ENCODE measurements at regions not wholly inside any gene's neighbourhood (a gene's known extent, or its start where the extent isn't known, plus 50 kb on each side); places are given as distances from the start of the nearest gene placed in this dataset.
"Not testable (repeated sequence)": the region's sequence is repeated elsewhere in the genome, so short reads cannot be mapped to it uniquely, and the experiment has no call there.

DNA sequence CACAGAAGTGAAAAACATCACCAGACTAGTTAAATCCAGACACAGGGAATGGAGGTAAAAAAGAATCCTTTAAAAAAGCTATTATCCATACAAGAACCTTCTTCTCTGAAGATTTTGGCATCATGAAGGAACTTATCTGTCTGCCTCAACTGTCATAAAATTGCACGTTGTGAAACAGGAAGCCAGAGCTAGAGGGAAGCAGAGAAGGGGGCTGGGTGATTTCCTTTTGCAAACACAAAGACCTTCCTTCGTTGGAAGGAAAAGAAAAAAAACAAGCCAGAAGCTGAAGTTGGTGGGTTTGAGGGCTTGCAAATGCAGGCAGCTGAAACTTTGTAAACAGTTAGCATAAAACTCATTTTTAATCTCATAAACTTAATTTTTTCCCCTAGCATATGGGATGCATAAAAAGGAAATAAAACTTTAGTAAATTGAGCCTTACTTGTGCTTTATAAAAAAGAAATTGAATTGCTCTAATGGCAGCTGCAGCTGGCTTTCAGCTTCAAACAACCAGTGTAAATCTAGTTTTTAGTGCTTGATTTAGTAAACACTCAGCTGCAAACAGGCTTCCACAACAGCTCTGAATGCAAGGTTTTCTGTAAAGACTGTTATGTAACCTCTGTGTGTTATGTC is 101.6 kb downstream of the OTUD1 start:
- Mint-ChIP-seq H3K4me3 (ENCODE audit: unreplicated experiment) (no peak overlapping the region), H3K36me3 (ENCODE audit: low read depth, unreplicated experiment) (no peaks in the 10 kb centered on the region), H3K9me3 (ENCODE audit: unreplicated experiment) (no peaks in the 10 kb centered on the region), H3K4me1 (ENCODE audit: low read depth, unreplicated experiment) (peaks cover 3% of the 10 kb centered on the region), H3K27ac (ENCODE audit: unreplicated experiment) (no peak overlapping the region), H3K27me3 (ENCODE audit: low read depth, unreplicated experiment) (peaks cover under 1% of the 10 kb centered on the region)
- H2AFZ ChIP-seq (ENCODE audit: low read depth, low read length): no peak overlapping the region
- no peaks in the 10 kb centered on the region for H3K4me1 ChIP-seq (ENCODE audit: insufficient read depth, low read length)
- no peaks in the 10 kb centered on the region for H4K20me1 ChIP-seq (ENCODE audit: insufficient read depth, low read length)
- no peak overlapping the region for H3K4me2 ChIP-seq (ENCODE audit: low read length)
- no peaks in the 10 kb centered on the region for H3K9me3 ChIP-seq (ENCODE audit: insufficient read depth, low read depth, low read length)
- no peak for DNase-seq (ENCODE audit: low read depth)
- no peaks in the 10 kb centered on the region for H3K79me2 ChIP-seq (ENCODE audit: insufficient read depth, low read length)
- TF ChIP-seq EZH2 (IDR thresholded peaks at IDR 0.05; ENCODE audit: insufficient read depth, low read length): no peak
- no peaks in the 10 kb centered on the region for H3K36me3 ChIP-seq (ENCODE audit: insufficient read depth, low read length)
- no peak for FAIRE-seq
- H3K9ac ChIP-seq (ENCODE audit: low read length): no peak overlapping the region
- no peak overlapping the region for H3K4me3 ChIP-seq (ENCODE audit: insufficient read depth, low read depth, low read length)
- H3K27me3 ChIP-seq (ENCODE audit: insufficient read depth, low read length): no peaks in the 10 kb centered on the region
- no peak overlapping the region for H3K27ac ChIP-seq (ENCODE audit: low read depth, low read length)

DNA sequence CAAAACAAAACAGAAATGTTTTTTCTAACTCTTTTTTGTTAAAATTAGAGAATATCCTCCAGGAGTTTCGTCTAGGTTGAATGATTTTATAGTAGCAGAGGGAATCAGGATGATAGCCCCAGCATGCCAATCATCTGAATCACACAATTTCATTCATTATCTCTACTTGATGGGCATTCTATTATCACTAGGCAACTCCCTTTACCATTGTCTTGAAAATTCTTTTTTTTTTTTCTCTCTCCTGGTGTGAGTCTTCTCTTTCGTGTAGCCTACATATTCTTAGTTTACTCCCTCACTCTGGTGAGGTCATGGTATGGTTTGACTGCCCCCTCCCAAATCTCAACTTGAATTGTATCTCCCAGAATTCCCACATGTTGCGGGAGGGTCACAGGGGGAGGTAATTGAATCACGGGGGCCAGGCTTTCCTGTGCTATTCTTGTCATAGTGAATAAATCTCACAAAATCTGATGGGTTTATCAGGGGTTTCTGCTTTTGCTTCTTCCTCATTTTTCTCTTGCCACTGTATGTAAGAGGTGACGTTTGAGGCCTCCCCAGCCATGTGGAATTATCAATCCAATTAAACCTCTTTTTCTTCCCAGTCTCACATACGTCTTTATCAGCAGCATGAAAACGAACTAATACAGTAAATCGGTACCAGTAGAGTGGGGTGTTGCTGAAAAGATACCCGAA is 105.0 kb downstream of the OTUD1 start:
- no peaks in the 10 kb centered on the region for H4K20me1 ChIP-seq (ENCODE audit: insufficient read depth, low read length)
- H3K9me3 Mint-ChIP-seq (ENCODE audit: unreplicated experiment): no peaks in the 10 kb centered on the region
- H3K27me3 Mint-ChIP-seq (ENCODE audit: low read depth, unreplicated experiment): peaks cover 5% of the 10 kb centered on the region
- no peak overlapping the region for H3K4me3 Mint-ChIP-seq (ENCODE audit: unreplicated experiment)
- no peak overlapping the region for H3K27ac Mint-ChIP-seq (ENCODE audit: unreplicated experiment)
- H3K4me1 Mint-ChIP-seq (ENCODE audit: low read depth, unreplicated experiment): peaks cover 3% of the 10 kb centered on the region
- H3K79me2 ChIP-seq (ENCODE audit: insufficient read depth, low read length): no peaks in the 10 kb centered on the region
- no peaks in the 10 kb centered on the region for H3K27me3 ChIP-seq (ENCODE audit: insufficient read depth, low read length)
- H3K9me3 ChIP-seq (ENCODE audit: insufficient read depth, low read depth, low read length): peaks cover 2% of the 10 kb centered on the region
- H3K9ac ChIP-seq (ENCODE audit: low read length): no peak overlapping the region
- DNase-seq (ENCODE audit: low read depth): no peak
- no peak overlapping the region for H3K4me3 ChIP-seq (ENCODE audit: insufficient read depth, low read depth, low read length)
- no peak for FAIRE-seq
- TF ChIP-seq, protein P1, sequence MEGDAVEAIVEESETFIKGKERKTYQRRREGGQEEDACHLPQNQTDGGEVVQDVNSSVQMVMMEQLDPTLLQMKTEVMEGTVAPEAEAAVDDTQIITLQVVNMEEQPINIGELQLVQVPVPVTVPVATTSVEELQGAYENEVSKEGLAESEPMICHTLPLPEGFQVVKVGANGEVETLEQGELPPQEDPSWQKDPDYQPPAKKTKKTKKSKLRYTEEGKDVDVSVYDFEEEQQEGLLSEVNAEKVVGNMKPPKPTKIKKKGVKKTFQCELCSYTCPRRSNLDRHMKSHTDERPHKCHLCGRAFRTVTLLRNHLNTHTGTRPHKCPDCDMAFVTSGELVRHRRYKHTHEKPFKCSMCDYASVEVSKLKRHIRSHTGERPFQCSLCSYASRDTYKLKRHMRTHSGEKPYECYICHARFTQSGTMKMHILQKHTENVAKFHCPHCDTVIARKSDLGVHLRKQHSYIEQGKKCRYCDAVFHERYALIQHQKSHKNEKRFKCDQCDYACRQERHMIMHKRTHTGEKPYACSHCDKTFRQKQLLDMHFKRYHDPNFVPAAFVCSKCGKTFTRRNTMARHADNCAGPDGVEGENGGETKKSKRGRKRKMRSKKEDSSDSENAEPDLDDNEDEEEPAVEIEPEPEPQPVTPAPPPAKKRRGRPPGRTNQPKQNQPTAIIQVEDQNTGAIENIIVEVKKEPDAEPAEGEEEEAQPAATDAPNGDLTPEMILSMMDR (IDR thresholded peaks at IDR 0.05; ENCODE audit: insufficient read depth, low read depth, low read length): no peak
- no peak for TF ChIP-seq EZH2 (IDR thresholded peaks at IDR 0.05; ENCODE audit: insufficient read depth, low read length)
- no peaks in the 10 kb centered on the region for H3K36me3 Mint-ChIP-seq (ENCODE audit: low read depth, unreplicated experiment)
- no peak overlapping the region for H3K27ac ChIP-seq (ENCODE audit: low read depth, low read length)
- H2AFZ ChIP-seq (ENCODE audit: low read depth, low read length): no peak overlapping the region
- H3K4me2 ChIP-seq (ENCODE audit: low read length): no peak overlapping the region
- H3K36me3 ChIP-seq (ENCODE audit: insufficient read depth, low read length): no peaks in the 10 kb centered on the region
- no peaks in the 10 kb centered on the region for H3K4me1 ChIP-seq (ENCODE audit: insufficient read depth, low read length)

- not testable (repeated sequence) for H3K36me3 ChIP-seq (ENCODE audit: insufficient read depth, low read length); FAIRE-seq; H3K27ac ChIP-seq (ENCODE audit: low read depth, low read length); H3K27ac Mint-ChIP-seq (ENCODE audit: unreplicated experiment); H3K27me3 Mint-ChIP-seq (ENCODE audit: low read depth, unreplicated experiment); H3K79me2 ChIP-seq (ENCODE audit: insufficient read depth, low read length); H3K4me1 ChIP-seq (ENCODE audit: insufficient read depth, low read length); H3K9ac ChIP-seq (ENCODE audit: low read length); DNase-seq (ENCODE audit: low read depth); H3K9me3 ChIP-seq (ENCODE audit: insufficient read depth, low read depth, low read length); H3K9me3 Mint-ChIP-seq (ENCODE audit: unreplicated experiment); H3K4me3 ChIP-seq (ENCODE audit: insufficient read depth, low read depth, low read length); H3K4me1 Mint-ChIP-seq (ENCODE audit: low read depth, unreplicated experiment); H2AFZ ChIP-seq (ENCODE audit: low read depth, low read length); H3K27me3 ChIP-seq (ENCODE audit: insufficient read depth, low read length); H3K4me3 Mint-ChIP-seq (ENCODE audit: unreplicated experiment); H3K36me3 Mint-ChIP-seq (ENCODE audit: low read depth, unreplicated experiment); H4K20me1 ChIP-seq (ENCODE audit: insufficient read depth, low read length); H3K4me2 ChIP-seq (ENCODE audit: low read length)
Measured at GRCh38 chr10:23545866-23546265, 107.0 kb downstream of the OTUD1 start.

Measured in astrocyte (in vitro differentiated cells and primary cell).